ENCODE measurements at regions not wholly inside any gene's neighbourhood (a gene's known extent, or its start where the extent isn't known, plus 50 kb on each side); places are given as distances from the start of the nearest gene placed in this dataset.

DNA sequence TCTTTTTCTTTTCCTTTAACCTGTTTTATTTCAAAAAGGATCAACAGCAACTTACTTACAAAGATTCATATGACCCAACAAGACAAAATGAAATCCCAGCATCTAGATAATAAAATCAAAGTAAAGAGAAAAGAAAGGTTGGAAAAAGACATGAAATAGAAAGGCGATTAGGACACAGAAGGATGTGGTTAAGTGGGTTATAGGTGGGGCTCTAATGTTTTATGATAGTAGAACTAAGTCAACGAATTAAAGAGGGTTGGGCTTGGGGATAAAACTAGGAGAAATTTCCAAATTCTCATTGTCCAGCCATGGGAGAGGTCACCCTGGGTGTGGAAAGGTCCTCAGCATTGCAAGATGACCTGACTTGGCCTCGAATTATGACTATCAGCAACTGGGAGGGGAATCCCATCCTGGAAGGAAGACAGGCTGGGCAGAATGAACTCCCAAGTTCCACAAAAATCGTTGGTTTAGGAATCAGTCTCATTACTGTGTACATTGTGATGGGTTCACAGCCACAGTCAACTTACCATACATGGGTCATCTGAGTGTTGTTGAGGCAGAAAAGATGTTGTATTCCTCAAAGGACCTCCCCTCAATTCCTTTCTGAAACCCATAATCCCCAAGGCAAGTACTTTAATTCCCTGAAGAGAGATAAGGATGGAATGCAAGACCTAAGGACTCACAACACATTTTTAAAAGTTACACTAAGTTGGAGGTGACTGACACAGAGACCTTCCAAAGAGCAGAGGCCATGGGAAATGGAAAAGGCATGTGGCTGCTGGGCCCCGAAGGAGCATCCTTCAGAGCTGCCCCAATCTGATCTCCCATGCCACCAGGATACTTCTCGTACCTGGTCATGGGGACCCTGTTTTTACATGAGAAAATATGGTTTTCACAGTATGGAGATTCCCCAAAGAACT lies 167.6 kb downstream of the UXS1 start:
- no peak overlapping the region for H3K4me3 Mint-ChIP-seq
- 100% methylated on average over 1 of the region's 6 CpGs for WGBS (ENCODE audit: extremely low coverage, insufficient read length, low lambda C conversion rate)

More for the DNA sequence above, 167.6 kb downstream of the UXS1 start:
- H3K4me1 Mint-ChIP-seq: peaks cover 0 to 5% of the 10 kb centered on the region in 2 experiments; a peak in 2 of 4 replicates
- Histone ChIP-seq H3K27ac (ENCODE audit: insufficient read length, low read depth, low read length) (no peak overlapping the region), H3K23me2 (ENCODE audit: insufficient read length, low read depth, low read length, poor library complexity, severe bottlenecking) (no peaks in the 10 kb centered on the region), H3K79me1 (ENCODE audit: insufficient read depth, low read depth, low read length, poor library complexity, severe bottlenecking) (no peaks in the 10 kb centered on the region), H3K4me2 (ENCODE audit: insufficient read depth, insufficient read length, low read length) (no peak overlapping the region), H3K9me3 (ENCODE audit: control insufficient read depth, low read depth, low read length) (no peaks in the 10 kb centered on the region), H3K9ac (ENCODE audit: extremely low read depth, insufficient read length, low read length) (no peak overlapping the region), H2BK5ac (ENCODE audit: insufficient read length, low read length) (no peak overlapping the region), H3K27me3 (ENCODE audit: insufficient read depth, low read length) (no peaks in the 10 kb centered on the region), H3K14ac (ENCODE audit: insufficient read depth, low read length) (no peak overlapping the region), H4K8ac (replicated peaks; ENCODE audit: insufficient read length, low read depth, low read length) (no peak overlapping the region), H2BK12ac (ENCODE audit: insufficient read length, low read depth, low read length) (no peak overlapping the region), H2BK20ac (ENCODE audit: low read depth, low read length, poor library complexity, severe bottlenecking) (no peak overlapping the region), H4K20me1 (ENCODE audit: control insufficient read depth, insufficient read depth, insufficient read length) (no peaks in the 10 kb centered on the region), H2AK5ac (ENCODE audit: insufficient read length, low read length) (no peak overlapping the region), H3K4ac (ENCODE audit: low read depth, low read length) (no peak overlapping the region), H3K79me2 (ENCODE audit: insufficient read depth, low read length) (no peaks in the 10 kb centered on the region), H4K5ac (ENCODE audit: insufficient read length, low read depth, low read length) (no peak overlapping the region), H2BK120ac (ENCODE audit: low read depth, low read length, poor library complexity, severe bottlenecking) (no peak overlapping the region), H3K23ac (ENCODE audit: insufficient read length, low read depth, low read length) (no peak overlapping the region), H2BK15ac (ENCODE audit: low read depth, low read length) (no peak overlapping the region), H3K4me1 (ENCODE audit: insufficient read depth, low read length) (no peaks in the 10 kb centered on the region), H3K18ac (ENCODE audit: insufficient read length, low read depth, low read length) (no peak overlapping the region), H3T11ph (ENCODE audit: low read length) (no peak overlapping the region), H2AFZ (ENCODE audit: low read length) (no peak overlapping the region), H4K91ac (ENCODE audit: insufficient read length, low read depth, low read length) (no peak overlapping the region), H3K56ac (ENCODE audit: insufficient read length, low read depth, low read length) (no peak overlapping the region)
- no peak overlapping the region; a peak in 1 of 7 replicates for H3K27ac Mint-ChIP-seq
- no peak for DNase-seq
- H3K36me3 Mint-ChIP-seq (ENCODE audit: insufficient read depth in 1 of 3, low read depth in 3 of 3): no peaks in the 10 kb centered on the region; a peak in 2 of 7 replicates
- no peaks in the 10 kb centered on the region for H3K9me3 Mint-ChIP-seq
- H3K27me3 Mint-ChIP-seq (ENCODE audit: low read depth): peaks cover 1% of the 10 kb centered on the region
- TF ChIP-seq, protein P1, sequence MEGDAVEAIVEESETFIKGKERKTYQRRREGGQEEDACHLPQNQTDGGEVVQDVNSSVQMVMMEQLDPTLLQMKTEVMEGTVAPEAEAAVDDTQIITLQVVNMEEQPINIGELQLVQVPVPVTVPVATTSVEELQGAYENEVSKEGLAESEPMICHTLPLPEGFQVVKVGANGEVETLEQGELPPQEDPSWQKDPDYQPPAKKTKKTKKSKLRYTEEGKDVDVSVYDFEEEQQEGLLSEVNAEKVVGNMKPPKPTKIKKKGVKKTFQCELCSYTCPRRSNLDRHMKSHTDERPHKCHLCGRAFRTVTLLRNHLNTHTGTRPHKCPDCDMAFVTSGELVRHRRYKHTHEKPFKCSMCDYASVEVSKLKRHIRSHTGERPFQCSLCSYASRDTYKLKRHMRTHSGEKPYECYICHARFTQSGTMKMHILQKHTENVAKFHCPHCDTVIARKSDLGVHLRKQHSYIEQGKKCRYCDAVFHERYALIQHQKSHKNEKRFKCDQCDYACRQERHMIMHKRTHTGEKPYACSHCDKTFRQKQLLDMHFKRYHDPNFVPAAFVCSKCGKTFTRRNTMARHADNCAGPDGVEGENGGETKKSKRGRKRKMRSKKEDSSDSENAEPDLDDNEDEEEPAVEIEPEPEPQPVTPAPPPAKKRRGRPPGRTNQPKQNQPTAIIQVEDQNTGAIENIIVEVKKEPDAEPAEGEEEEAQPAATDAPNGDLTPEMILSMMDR (conservative IDR thresholded peaks at IDR 0.05): no peak
